HG02981 (cell line): ENCODE measurements at regions not wholly inside any gene's neighbourhood (a gene's known extent, or its start where the extent isn't known, plus 50 kb on each side); places are given as distances from the start of the nearest gene placed in this dataset.

Source experiments
- ATAC-seq: cut with Tn5 transposase; IDR thresholded peaks from one replicate; pipeline ENCODE4 v1.9.1; 2021; ENCODE audit warnings: mild to moderate bottlenecking, moderate library complexity; ENCODE audit not compliant: unreplicated experiment

GRCh38 chr2:147100406-147101035, 744.3 kb upstream of the ACVR2A start:
- ATAC-seq = no peak

- no peak for ATAC-seq
These were observed 745.0 kb upstream of the ACVR2A start for GRCh38 chr2:147099845-147100244.

GRCh38 chr2:147098940-147099339, 745.9 kb upstream of the ACVR2A start:
- ATAC-seq = no peak

GRCh38 chr2:147097747-147098146, 747.1 kb upstream of the ACVR2A start:
- ATAC-seq = no peak

- no peak for ATAC-seq
These were observed 748.2 kb upstream of the ACVR2A start for GRCh38 chr2:147096671-147097070.

GRCh38 chr2:147095376-147095775, 749.5 kb upstream of the ACVR2A start:
- no peak for ATAC-seq

GRCh38 chr2:147094077-147094476, 750.8 kb upstream of the ACVR2A start:
- no peak for ATAC-seq

GRCh38 chr2:147092266-147092665, 752.6 kb upstream of the ACVR2A start:
- ATAC-seq = no peak

- no peak for ATAC-seq
These were observed 753.4 kb upstream of the ACVR2A start for GRCh38 chr2:147091448-147091847.

GRCh38 chr2:147088871-147089270, 756.0 kb upstream of the ACVR2A start:
- ATAC-seq = no peak

- ATAC-seq = no peak
These were observed 758.1 kb upstream of the ACVR2A start for GRCh38 chr2:147086715-147087114.

GRCh38 chr2:147083664-147084063, 761.2 kb upstream of the ACVR2A start:
- no peak for ATAC-seq

GRCh38 chr2:147082850-147083522, 761.8 kb upstream of the ACVR2A start:
- peak; percentile 93 for ATAC-seq

GRCh38 chr2:147081831-147082230, 763.0 kb upstream of the ACVR2A start:
- ATAC-seq = no peak

- no peak for ATAC-seq
These were observed 768.2 kb upstream of the ACVR2A start for GRCh38 chr2:147076634-147077033.

GRCh38 chr2:147068071-147068470, 776.8 kb upstream of the ACVR2A start:
- ATAC-seq = no peak

- no peak for ATAC-seq
These were observed 777.7 kb upstream of the ACVR2A start for GRCh38 chr2:147067136-147067535.

GRCh38 chr2:147062073-147062472, 782.8 kb upstream of the ACVR2A start:
- ATAC-seq = no peak

GRCh38 chr2:147061269-147061668, 783.6 kb upstream of the ACVR2A start:
- ATAC-seq = no peak

GRCh38 chr2:147057892-147058490, 786.8 kb upstream of the ACVR2A start:
- no peak for ATAC-seq

GRCh38 chr2:147051814-147052213, 793.0 kb upstream of the ACVR2A start:
- ATAC-seq = no peak

GRCh38 chr2:147051248-147051647, 793.6 kb upstream of the ACVR2A start:
- ATAC-seq = no peak
